GM19395 (cell line): ENCODE measurements at regions not wholly inside any gene's neighbourhood (a gene's known extent, or its start where the extent isn't known, plus 50 kb on each side); places are given as distances from the start of the nearest gene placed in this dataset.

ENCODE experiments used
- ATAC-seq: cut with Tn5 transposase; IDR thresholded peaks from one replicate; pipeline ENCODE4 v1.9.1; 2021; ENCODE audit warnings: mild to moderate bottlenecking, moderate library complexity; ENCODE audit not compliant: unreplicated experiment

GRCh38 chr3:194768586-194768985 is 82.9 kb downstream of the FAM43A start:
- ATAC-seq: no peak

GRCh38 chr3:194769020-194769643 is 83.4 kb downstream of the FAM43A start:
- ATAC-seq: peak; percentile 99

- ATAC-seq: no peak
Measured at GRCh38 chr3:194772241-194773000, 86.7 kb downstream of the FAM43A start.

- no peak for ATAC-seq
Measured at GRCh38 chr3:194773216-194773615, 87.5 kb downstream of the FAM43A start.

- ATAC-seq: no peak
Measured at GRCh38 chr3:194773771-194774455, 88.2 kb downstream of the FAM43A start.

GRCh38 chr3:194775266-194775665 is 89.6 kb downstream of the FAM43A start:
- ATAC-seq: no peak

GRCh38 chr3:194775731-194776130 is 90.0 kb downstream of the FAM43A start:
- no peak for ATAC-seq

- no peak for ATAC-seq
Measured at GRCh38 chr3:194777729-194778128, 92.0 kb downstream of the FAM43A start.

- ATAC-seq: no peak
Measured at GRCh38 chr3:194779729-194780224, 94.1 kb downstream of the FAM43A start.

- ATAC-seq: no peak
Measured at GRCh38 chr3:194780706-194781105, 95.0 kb downstream of the FAM43A start.

GRCh38 chr3:194781617-194782016 is 95.9 kb downstream of the FAM43A start:
- no peak for ATAC-seq

GRCh38 chr3:194782698-194783404 is 97.2 kb downstream of the FAM43A start:
- ATAC-seq: no peak

GRCh38 chr3:194784361-194784760 is 98.7 kb downstream of the FAM43A start:
- no peak for ATAC-seq

- no peak for ATAC-seq
Measured at GRCh38 chr3:194785315-194785714, 99.6 kb downstream of the FAM43A start.

- no peak for ATAC-seq
Measured at GRCh38 chr3:194787072-194787471, 101.4 kb downstream of the FAM43A start.

- no peak for ATAC-seq
Measured at GRCh38 chr3:194787650-194788049, 102.0 kb downstream of the FAM43A start.

GRCh38 chr3:194792368-194792767 is 106.7 kb downstream of the FAM43A start:
- no peak for ATAC-seq

GRCh38 chr3:194797555-194798250 is 112.0 kb downstream of the FAM43A start:
- ATAC-seq: no peak

- no peak for ATAC-seq
Measured at GRCh38 chr3:194798486-194798885, 112.8 kb downstream of the FAM43A start.

GRCh38 chr3:194800002-194800401 is 114.3 kb downstream of the FAM43A start:
- no peak for ATAC-seq
